ENCODE measurements at regions not wholly inside any gene's neighbourhood (a gene's known extent, or its start where the extent isn't known, plus 50 kb on each side); places are given as distances from the start of the nearest gene placed in this dataset.

GRCh38 chr2:120589771-120590608 is 145.7 kb upstream of the GLI2 start:
- Histone ChIP-seq H2BK15ac (ENCODE audit: low read depth, low read length) (no peak overlapping the region), H3T11ph (ENCODE audit: low read length) (no peak overlapping the region), H2BK5ac (ENCODE audit: insufficient read length, low read length) (no peak overlapping the region), H3K27ac (ENCODE audit: insufficient read length, low read depth, low read length) (no peak overlapping the region), H3K23me2 (ENCODE audit: insufficient read length, low read depth, low read length, poor library complexity, severe bottlenecking) (peaks cover 11% of the 10 kb centered on the region), H4K5ac (ENCODE audit: insufficient read length, low read depth, low read length) (no peak overlapping the region), H3K4me1 (ENCODE audit: insufficient read depth, low read length) (peaks cover 5% of the 10 kb centered on the region; the same call in 1 of the 2 replicates), H2AFZ (ENCODE audit: low read length) (no peak overlapping the region), H2BK12ac (ENCODE audit: insufficient read length, low read depth, low read length) (no peak overlapping the region), H3K79me2 (ENCODE audit: insufficient read depth, low read length) (no peaks in the 10 kb centered on the region), H2BK120ac (ENCODE audit: low read depth, low read length, poor library complexity, severe bottlenecking) (no peak overlapping the region), H3K4me2 (ENCODE audit: insufficient read depth, insufficient read length, low read length) (no peak overlapping the region), H2AK5ac (ENCODE audit: insufficient read length, low read length) (no peak overlapping the region), H3K27me3 (ENCODE audit: insufficient read depth, low read length) (peaks cover 14% of the 10 kb centered on the region; the same call in 1 of the 2 replicates), H3K14ac (ENCODE audit: insufficient read depth, low read length) (no peak overlapping the region), H4K8ac (replicated peaks; ENCODE audit: insufficient read length, low read depth, low read length) (no peak overlapping the region), H3K56ac (ENCODE audit: insufficient read length, low read depth, low read length) (no peak overlapping the region), H3K79me1 (ENCODE audit: insufficient read depth, low read depth, low read length, poor library complexity, severe bottlenecking) (no peaks in the 10 kb centered on the region), H3K18ac (ENCODE audit: insufficient read length, low read depth, low read length) (no peak overlapping the region), H3K9ac (ENCODE audit: extremely low read depth, insufficient read length, low read length) (no peak overlapping the region), H3K4ac (ENCODE audit: low read depth, low read length) (no peak overlapping the region), H3K23ac (ENCODE audit: insufficient read length, low read depth, low read length) (no peak overlapping the region), H4K20me1 (ENCODE audit: control insufficient read depth, insufficient read depth, insufficient read length) (no peaks in the 10 kb centered on the region), H4K91ac (ENCODE audit: insufficient read length, low read depth, low read length) (no peak overlapping the region), H3K9me3 (ENCODE audit: control insufficient read depth, low read depth, low read length) (no peaks in the 10 kb centered on the region), H2BK20ac (ENCODE audit: low read depth, low read length, poor library complexity, severe bottlenecking) (no peak overlapping the region)
- H3K27me3 Mint-ChIP-seq (ENCODE audit: low read depth) = peaks cover 87% of the 10 kb centered on the region
- no peak overlapping the region for H3K27ac Mint-ChIP-seq
- DNase-seq = no peak
- WGBS (ENCODE audit: extremely low coverage, insufficient read length, low lambda C conversion rate) = no CpG with 5 or more reads among the region's 8 CpGs
- no peaks in the 10 kb centered on the region for H3K36me3 Mint-ChIP-seq (ENCODE audit: insufficient read depth in 1 of 3, low read depth in 3 of 3)
- H3K4me3 Mint-ChIP-seq = no peak overlapping the region
- TF ChIP-seq CTCF (conservative IDR thresholded peaks at IDR 0.05) = no peak
- no peaks in the 10 kb centered on the region; a peak in 2 of 5 replicates for H3K9me3 Mint-ChIP-seq
- peaks cover 75 to 80% of the 10 kb centered on the region in 2 experiments for H3K4me1 Mint-ChIP-seq

All from H9 (cell line).